Natural killer cell (primary cell): ENCODE measurements at regions not wholly inside any gene's neighbourhood (a gene's known extent, or its start where the extent isn't known, plus 50 kb on each side); places are given as distances from the start of the nearest gene placed in this dataset.

Experiments
- ATAC-seq, 3 donors: fragments of 150-1000 bp in 2 of 3; fragments of 200-7000 bp in 1 of 3; cut with Tn5 transposase; 1 replicate in 1 of 3; 2 replicates in 2 of 3; pipeline ENCODE4 v1.10.0; 2021; ENCODE audit warnings: mild to moderate bottlenecking in 2 of 3, moderate library complexity in 2 of 3
- DNase-seq, 2 donors: peaks; one replicate each; pipeline versions ENCODE4 v3.0.0 to v3.0.0-alpha.2; 2013 to 2021; ENCODE audit warnings: mixed read lengths in 1 of 2
- H3K27ac ChIP-seq: one replicate; pipeline ENCODE4 v1.5.1; 2013; ENCODE audit warnings: mild to moderate bottlenecking, low read length
- H3K27me3 ChIP-seq: one replicate; pipeline ENCODE4 v1.6.1; 2013; ENCODE audit warnings: low read length; ENCODE audit not compliant: control insufficient read depth, insufficient read depth
- H3K36me3 ChIP-seq: one replicate; pipeline ENCODE4 v1.6.1; 2013; ENCODE audit warnings: low read length; ENCODE audit not compliant: control insufficient read depth, insufficient read depth
- H3K4me1 ChIP-seq: one replicate; pipeline ENCODE4 v1.6.1; 2013; ENCODE audit warnings: low read length; ENCODE audit not compliant: control insufficient read depth, insufficient read depth
- H3K4me3 ChIP-seq: one replicate; pipeline ENCODE4 v1.5.1; 2013; ENCODE audit warnings: low read length
- H3K9me3 ChIP-seq: one replicate; pipeline ENCODE4 v1.6.1; 2013; ENCODE audit warnings: low read length; ENCODE audit not compliant: control insufficient read depth, insufficient read depth
- H3K27ac Mint-ChIP-seq, 2 donors: one replicate each; pipeline ENCODE4 v1.8.0; 2022; ENCODE audit warnings: mild to moderate bottlenecking in 2 of 2, mixed read lengths in 2 of 2, moderate library complexity in 1 of 2
- H3K27me3 Mint-ChIP-seq, 2 donors: one replicate each; pipeline ENCODE4 v1.8.0; 2022; ENCODE audit warnings: low read depth in 2 of 2, mixed read lengths in 2 of 2
- H3K36me3 Mint-ChIP-seq: one replicate; pipeline ENCODE4 v1.8.0; 2022; ENCODE audit warnings: mixed read lengths
- H3K4me1 Mint-ChIP-seq, 2 donors: one replicate each; pipeline ENCODE4 v1.8.0; 2022; ENCODE audit warnings: mixed read lengths in 2 of 2
- H3K4me3 Mint-ChIP-seq: one replicate; pipeline ENCODE4 v1.8.0; 2022; ENCODE audit warnings: mild to moderate bottlenecking, moderate library complexity, mixed read lengths
- H3K9me3 Mint-ChIP-seq, 2 donors: one replicate each; pipeline ENCODE4 v1.8.0; 2022; ENCODE audit warnings: mixed read lengths in 2 of 2
- CTCF ChIP-seq: fragments of 200-600 bp; IDR thresholded peaks from one replicate; pipeline ENCODE4 v1.8.0; 2022; ENCODE audit warnings: antibody characterized with exemption
- WGBS: methylation state at CpG from one replicate; pipeline ENCODE4 v1.1.7; 2013; ENCODE audit warnings: missing lambda C conversion rate; ENCODE audit not compliant: insufficient coverage; 5-methylcytosine and 5-hydroxymethylcytosine counted together
- intact Hi-C: fragments of 100-400 bp; cut with micrococcal nuclease; formaldehyde crosslinking; loops from one replicate; pipeline ENCODE4 v1.14.2; 2022

DNA sequence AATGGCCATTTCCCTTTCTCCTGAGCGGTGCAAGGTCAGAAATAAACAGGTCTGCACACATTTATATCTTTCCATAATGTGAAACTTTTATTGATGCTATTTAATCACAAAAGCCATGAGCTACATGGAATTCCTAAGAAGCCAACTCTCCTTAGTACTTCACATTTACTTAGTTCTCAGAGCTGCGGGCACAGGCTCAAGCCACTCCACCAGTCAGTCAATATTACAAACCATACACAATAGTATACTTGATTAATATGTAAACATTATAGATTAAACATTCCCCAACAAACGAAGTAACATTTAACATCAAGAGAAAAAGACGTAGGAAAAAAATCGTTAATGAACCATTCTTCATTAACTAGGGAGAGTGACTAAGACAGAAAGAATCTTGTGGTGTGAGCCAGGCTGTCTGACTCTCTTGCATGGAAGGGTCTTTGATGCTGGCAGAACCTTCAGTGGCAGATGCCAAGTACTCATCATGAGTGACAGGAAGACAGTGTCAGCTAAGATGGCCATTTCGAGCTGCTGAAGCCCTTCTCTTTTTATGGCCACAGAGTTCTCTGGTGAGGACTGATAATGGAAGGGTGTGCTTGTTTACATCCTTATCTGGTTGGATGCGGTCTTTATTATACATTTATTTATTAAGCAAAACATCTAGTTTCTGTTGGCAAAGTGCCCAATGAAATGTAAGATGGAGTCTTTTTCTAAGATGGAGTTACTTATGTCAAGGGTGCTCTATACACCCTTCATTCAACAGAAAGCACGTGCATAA is 115.5 kb upstream of the TUT7 start:
- H3K27ac Mint-ChIP-seq = no peak overlapping the region
- no peaks in the 10 kb centered on the region for H3K9me3 Mint-ChIP-seq
- Histone ChIP-seq H3K27ac (no peak overlapping the region), H3K4me1 (no peaks in the 10 kb centered on the region), H3K9me3 (no peaks in the 10 kb centered on the region), H3K36me3 (no peaks in the 10 kb centered on the region), H3K27me3 (peaks cover 2% of the 10 kb centered on the region), H3K4me3 (no peak overlapping the region)
- 77% methylated on average over 4 of the region's 8 CpGs for WGBS
- DNase-seq = no peak
- TF ChIP-seq CTCF = no peak
- no peaks in the 10 kb centered on the region for H3K4me1 Mint-ChIP-seq
- no peak for ATAC-seq
- peaks cover 5 to 36% of the 10 kb centered on the region in 2 donors for H3K27me3 Mint-ChIP-seq
- H3K36me3 Mint-ChIP-seq = no peaks in the 10 kb centered on the region
- intact Hi-C loops = no loop called here
- no peak overlapping the region for H3K4me3 Mint-ChIP-seq

DNA sequence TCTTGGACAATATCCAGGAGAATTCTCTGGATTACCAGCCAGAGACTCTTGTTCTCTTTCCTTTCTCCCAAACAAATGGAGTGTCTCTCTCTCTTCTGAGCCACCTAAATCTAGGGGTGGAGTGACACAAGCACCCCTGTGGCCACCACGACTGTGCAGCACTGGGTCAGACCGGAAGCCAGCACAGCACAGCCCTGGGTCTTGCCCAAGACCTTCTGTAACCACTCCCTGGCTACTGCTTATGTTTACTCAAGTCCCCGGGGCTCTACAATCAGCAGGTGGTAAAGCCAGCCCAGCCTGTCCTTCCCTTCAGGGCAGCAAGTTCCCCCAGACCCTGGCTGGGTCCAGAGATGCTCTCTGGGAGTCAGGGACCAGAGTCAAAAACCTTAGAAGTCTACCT is 110.0 kb upstream of the TUT7 start:
- no peak overlapping the region for H3K4me3 Mint-ChIP-seq
- TF ChIP-seq CTCF = no peak
- intact Hi-C loops = no loop called here
- Histone ChIP-seq H3K27ac (no peak overlapping the region), H3K36me3 (no peaks in the 10 kb centered on the region), H3K27me3 (no peaks in the 10 kb centered on the region), H3K4me3 (no peak overlapping the region), H3K4me1 (no peaks in the 10 kb centered on the region), H3K9me3 (no peaks in the 10 kb centered on the region)
- H3K27ac Mint-ChIP-seq = no peak overlapping the region
- no peak for ATAC-seq
- whole genome bisulfite sequencing = 74% methylated on average over 3 of the region's 3 CpGs
- H3K9me3 Mint-ChIP-seq = no peaks in the 10 kb centered on the region
- peaks cover 5 to 11% of the 10 kb centered on the region in 2 donors for H3K27me3 Mint-ChIP-seq
- DNase-seq = no peak
- H3K36me3 Mint-ChIP-seq = no peaks in the 10 kb centered on the region
- no peaks in the 10 kb centered on the region for H3K4me1 Mint-ChIP-seq

DNA sequence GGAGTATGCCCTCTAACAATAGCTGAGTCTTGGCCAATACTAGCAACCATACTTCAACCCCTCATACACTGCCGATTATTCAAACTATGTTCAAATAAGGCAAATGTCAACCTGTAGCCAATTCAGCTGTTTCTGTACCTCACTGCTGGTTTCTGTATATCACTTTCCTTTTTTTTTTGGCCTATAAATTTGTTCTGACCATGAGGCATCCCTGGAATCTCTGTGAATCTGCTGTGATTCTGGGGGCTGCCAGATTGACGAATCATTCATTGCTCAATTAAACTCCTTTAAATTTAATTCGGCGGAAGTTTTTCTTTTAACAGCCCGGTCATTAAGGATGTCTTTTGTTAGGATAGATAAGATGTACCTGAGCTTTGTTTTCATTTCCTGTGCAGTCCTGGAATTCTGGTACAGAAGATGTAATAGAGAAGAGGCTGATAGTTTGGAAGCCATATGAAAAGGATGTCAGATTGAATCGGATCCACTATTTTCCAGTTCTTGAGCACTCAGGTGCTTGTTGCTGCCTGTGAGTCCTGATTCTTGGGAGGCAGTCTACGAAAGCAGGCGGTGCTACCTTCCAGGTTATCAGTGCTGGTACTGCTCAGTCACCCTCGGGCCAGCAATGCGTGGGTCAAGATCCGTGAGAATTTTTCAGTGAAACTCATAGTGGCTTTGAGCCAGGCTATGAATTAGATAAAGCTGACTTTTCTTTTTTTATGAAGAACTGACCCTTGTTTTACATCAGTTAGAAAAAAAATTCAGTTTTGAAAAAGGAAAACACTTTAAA is 106.2 kb upstream of the TUT7 start:
- Mint-ChIP-seq H3K9me3 (no peaks in the 10 kb centered on the region), H3K27me3 (peaks cover 5 to 22% of the 10 kb centered on the region in 2 donors), H3K36me3 (no peaks in the 10 kb centered on the region), H3K4me3 (no peak overlapping the region), H3K4me1 (no peaks in the 10 kb centered on the region), H3K27ac (no peak overlapping the region)
- Histone ChIP-seq H3K27ac (no peak overlapping the region), H3K9me3 (no peaks in the 10 kb centered on the region), H3K27me3 (no peaks in the 10 kb centered on the region), H3K4me3 (no peak overlapping the region), H3K4me1 (no peaks in the 10 kb centered on the region), H3K36me3 (no peaks in the 10 kb centered on the region)
- no peak for TF ChIP-seq CTCF
- ATAC-seq (no peak), DNase-seq (no peak)
- 89% methylated on average over 11 of the region's 11 CpGs for WGBS
- intact Hi-C loops = no loop called here
